Stimulated activated naive CD8-positive, alpha-beta T cell treated with anti-CD3 and anti-CD28 coated beads, Interleukin-15, Interleukin-2, amounts not matched to agents 100 ng/mL and 50 ng/mL, for 24 hours (primary cell): ENCODE measurements at regions not wholly inside any gene's neighbourhood (a gene's known extent, or its start where the extent isn't known, plus 50 kb on each side); places are given as distances from the start of the nearest gene placed in this dataset.

ENCODE experiments used
- H3K27ac Mint-ChIP-seq: one replicate; pipeline ENCODE4 v1.8.0; 2021; ENCODE audit warnings: mild to moderate bottlenecking, mixed read lengths
- H3K27me3 Mint-ChIP-seq: one replicate; pipeline ENCODE4 v1.8.0; 2021; ENCODE audit warnings: mixed read lengths
- H3K36me3 Mint-ChIP-seq: one replicate; pipeline ENCODE4 v1.8.0; 2021; ENCODE audit warnings: low read depth, mixed read lengths
- H3K4me1 Mint-ChIP-seq: one replicate; pipeline ENCODE4 v1.8.0; 2021; ENCODE audit warnings: low read depth, mixed read lengths
- H3K4me3 Mint-ChIP-seq: one replicate; pipeline ENCODE4 v1.8.0; 2021; ENCODE audit warnings: mild to moderate bottlenecking, mixed read lengths
- H3K9me3 Mint-ChIP-seq: one replicate; pipeline ENCODE4 v1.8.0; 2021; ENCODE audit warnings: mixed read lengths

- no peak overlapping the region for H3K27ac Mint-ChIP-seq
- H3K27me3 Mint-ChIP-seq, result no peaks in the 10 kb centered on the region
- H3K4me3 Mint-ChIP-seq, result no peak overlapping the region
- H3K36me3 Mint-ChIP-seq, result no peaks in the 10 kb centered on the region
- no peaks in the 10 kb centered on the region for H3K9me3 Mint-ChIP-seq
- H3K4me1 Mint-ChIP-seq, result peaks cover 8% of the 10 kb centered on the region
These were observed 49.9 kb upstream of the HS6ST1 start for GRCh38 chr2:128368437-128369107.

GRCh38 chr2:128369108-128369555 is 50.5 kb upstream of the HS6ST1 start:
- Mint-ChIP-seq H3K4me1 (peaks cover 8% of the 10 kb centered on the region), H3K9me3 (no peaks in the 10 kb centered on the region), H3K4me3 (no peak overlapping the region), H3K27ac (no peak overlapping the region), H3K27me3 (no peaks in the 10 kb centered on the region), H3K36me3 (no peaks in the 10 kb centered on the region)

- Mint-ChIP-seq H3K27me3 (no peaks in the 10 kb centered on the region), H3K4me3 (no peak overlapping the region), H3K36me3 (no peaks in the 10 kb centered on the region), H3K4me1 (peaks cover 8% of the 10 kb centered on the region), H3K27ac (no peak overlapping the region), H3K9me3 (no peaks in the 10 kb centered on the region)
These were observed 51.2 kb upstream of the HS6ST1 start for GRCh38 chr2:128369602-128370467.

GRCh38 chr2:128370468-128371247 is 52.0 kb upstream of the HS6ST1 start:
- Mint-ChIP-seq H3K27me3 (no peaks in the 10 kb centered on the region), H3K27ac (no peak overlapping the region), H3K4me1 (peaks cover 8% of the 10 kb centered on the region), H3K9me3 (no peaks in the 10 kb centered on the region), H3K4me3 (no peak overlapping the region), H3K36me3 (no peaks in the 10 kb centered on the region)

GRCh38 chr2:128371248-128371630 is 52.6 kb upstream of the HS6ST1 start:
- no peaks in the 10 kb centered on the region for H3K36me3 Mint-ChIP-seq
- H3K27ac Mint-ChIP-seq, result no peak overlapping the region
- H3K9me3 Mint-ChIP-seq, result no peaks in the 10 kb centered on the region
- no peaks in the 10 kb centered on the region for H3K27me3 Mint-ChIP-seq
- peaks cover 8% of the 10 kb centered on the region for H3K4me1 Mint-ChIP-seq
- H3K4me3 Mint-ChIP-seq, result no peak overlapping the region

GRCh38 chr2:128371648-128372345 is 53.1 kb upstream of the HS6ST1 start:
- Mint-ChIP-seq H3K36me3 (no peaks in the 10 kb centered on the region), H3K4me1 (peaks cover 8% of the 10 kb centered on the region), H3K9me3 (no peaks in the 10 kb centered on the region), H3K27ac (no peak overlapping the region), H3K27me3 (no peaks in the 10 kb centered on the region), H3K4me3 (no peak overlapping the region)

- H3K4me3 Mint-ChIP-seq, result no peak overlapping the region
- peaks cover 8% of the 10 kb centered on the region for H3K4me1 Mint-ChIP-seq
- H3K27ac Mint-ChIP-seq, result no peak overlapping the region
- no peaks in the 10 kb centered on the region for H3K36me3 Mint-ChIP-seq
- H3K27me3 Mint-ChIP-seq, result no peaks in the 10 kb centered on the region
- no peaks in the 10 kb centered on the region for H3K9me3 Mint-ChIP-seq
These were observed 54.1 kb upstream of the HS6ST1 start for GRCh38 chr2:128372621-128373341.

GRCh38 chr2:128373451-128374000 is 54.9 kb upstream of the HS6ST1 start:
- H3K36me3 Mint-ChIP-seq, result no peaks in the 10 kb centered on the region
- H3K4me1 Mint-ChIP-seq, result peaks cover 8% of the 10 kb centered on the region
- H3K27me3 Mint-ChIP-seq, result no peaks in the 10 kb centered on the region

GRCh38 chr2:128374001-128374710 is 55.5 kb upstream of the HS6ST1 start:
- H3K36me3 Mint-ChIP-seq, result no peaks in the 10 kb centered on the region
- no peaks in the 10 kb centered on the region for H3K9me3 Mint-ChIP-seq
- H3K27me3 Mint-ChIP-seq, result no peaks in the 10 kb centered on the region
- H3K4me3 Mint-ChIP-seq, result no peak overlapping the region
- H3K4me1 Mint-ChIP-seq, result peaks cover 8% of the 10 kb centered on the region
- no peak overlapping the region for H3K27ac Mint-ChIP-seq

More at GRCh38 chr2:128373451-128374000, 54.9 kb upstream of the HS6ST1 start:
- Mint-ChIP-seq H3K27ac (no peak overlapping the region), H3K9me3 (no peaks in the 10 kb centered on the region), H3K4me3 (no peak overlapping the region)

- H3K36me3 Mint-ChIP-seq, result no peaks in the 10 kb centered on the region
- H3K9me3 Mint-ChIP-seq, result no peaks in the 10 kb centered on the region
- no peaks in the 10 kb centered on the region for H3K27me3 Mint-ChIP-seq
- peaks cover 8% of the 10 kb centered on the region for H3K4me1 Mint-ChIP-seq
- H3K4me3 Mint-ChIP-seq, result no peak overlapping the region
- no peak overlapping the region for H3K27ac Mint-ChIP-seq
These were observed 56.2 kb upstream of the HS6ST1 start for GRCh38 chr2:128374711-128375413.

- Mint-ChIP-seq H3K4me3 (no peak overlapping the region), H3K4me1 (peaks cover 8% of the 10 kb centered on the region), H3K36me3 (no peaks in the 10 kb centered on the region), H3K9me3 (no peaks in the 10 kb centered on the region), H3K27me3 (no peaks in the 10 kb centered on the region), H3K27ac (no peak overlapping the region)
These were observed 56.8 kb upstream of the HS6ST1 start for GRCh38 chr2:128375454-128375853.

- H3K27me3 Mint-ChIP-seq, result no peaks in the 10 kb centered on the region
- no peaks in the 10 kb centered on the region for H3K9me3 Mint-ChIP-seq
- no peak overlapping the region for H3K27ac Mint-ChIP-seq
- no peak overlapping the region for H3K4me3 Mint-ChIP-seq
- H3K4me1 Mint-ChIP-seq, result peaks cover 8% of the 10 kb centered on the region
- H3K36me3 Mint-ChIP-seq, result no peaks in the 10 kb centered on the region
These were observed 57.8 kb upstream of the HS6ST1 start for GRCh38 chr2:128376241-128377041.
